HFF-Myc (cell line): ENCODE measurements at regions not wholly inside any gene's neighbourhood (a gene's known extent, or its start where the extent isn't known, plus 50 kb on each side); places are given as distances from the start of the nearest gene placed in this dataset.

Experiments used
- DNase-seq: peaks from one replicate; pipeline ENCODE4 v3.0.0-alpha.2; 2011; ENCODE audit warnings: low read depth; ENCODE audit errors: extremely low read depth
- H3K4me3 ChIP-seq: replicated peaks from 2 replicates; pipeline ENCODE4 v1.5.1; 2011; ENCODE audit warnings: low read depth, mild to moderate bottlenecking, control low read depth, low read length
- TF ChIP-seq, protein P1 (sequence below): IDR thresholded peaks from 2 replicates; pipeline ENCODE4 v1.5.1; 2012; ENCODE audit warnings: mild to moderate bottlenecking, low read depth, low read length, control low read depth; ENCODE audit errors: missing control alignments

DNA sequence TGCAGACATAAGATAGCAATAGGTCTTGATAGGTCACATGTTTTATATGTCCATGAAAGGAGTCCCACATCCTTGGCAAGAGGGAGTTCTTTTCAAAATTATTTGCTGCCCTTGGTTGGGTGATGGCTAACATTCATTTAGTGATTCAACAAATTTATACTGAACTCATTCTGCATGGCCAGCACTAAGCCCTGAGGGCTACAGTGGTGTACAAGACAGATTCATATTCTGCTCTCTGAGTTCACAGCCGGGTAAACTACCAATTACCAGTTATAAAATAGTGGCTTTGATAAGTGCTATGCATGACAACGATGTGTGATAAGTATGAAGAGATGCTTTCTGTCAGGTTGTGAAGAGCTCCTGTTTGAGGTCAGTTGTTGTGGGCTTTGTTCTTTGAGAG is 340.0 kb downstream of the GABRG2 start:
- no peak overlapping the region for H3K4me3 ChIP-seq
- no peak for DNase-seq
- TF ChIP-seq, protein P1, sequence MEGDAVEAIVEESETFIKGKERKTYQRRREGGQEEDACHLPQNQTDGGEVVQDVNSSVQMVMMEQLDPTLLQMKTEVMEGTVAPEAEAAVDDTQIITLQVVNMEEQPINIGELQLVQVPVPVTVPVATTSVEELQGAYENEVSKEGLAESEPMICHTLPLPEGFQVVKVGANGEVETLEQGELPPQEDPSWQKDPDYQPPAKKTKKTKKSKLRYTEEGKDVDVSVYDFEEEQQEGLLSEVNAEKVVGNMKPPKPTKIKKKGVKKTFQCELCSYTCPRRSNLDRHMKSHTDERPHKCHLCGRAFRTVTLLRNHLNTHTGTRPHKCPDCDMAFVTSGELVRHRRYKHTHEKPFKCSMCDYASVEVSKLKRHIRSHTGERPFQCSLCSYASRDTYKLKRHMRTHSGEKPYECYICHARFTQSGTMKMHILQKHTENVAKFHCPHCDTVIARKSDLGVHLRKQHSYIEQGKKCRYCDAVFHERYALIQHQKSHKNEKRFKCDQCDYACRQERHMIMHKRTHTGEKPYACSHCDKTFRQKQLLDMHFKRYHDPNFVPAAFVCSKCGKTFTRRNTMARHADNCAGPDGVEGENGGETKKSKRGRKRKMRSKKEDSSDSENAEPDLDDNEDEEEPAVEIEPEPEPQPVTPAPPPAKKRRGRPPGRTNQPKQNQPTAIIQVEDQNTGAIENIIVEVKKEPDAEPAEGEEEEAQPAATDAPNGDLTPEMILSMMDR = no peak

DNA sequence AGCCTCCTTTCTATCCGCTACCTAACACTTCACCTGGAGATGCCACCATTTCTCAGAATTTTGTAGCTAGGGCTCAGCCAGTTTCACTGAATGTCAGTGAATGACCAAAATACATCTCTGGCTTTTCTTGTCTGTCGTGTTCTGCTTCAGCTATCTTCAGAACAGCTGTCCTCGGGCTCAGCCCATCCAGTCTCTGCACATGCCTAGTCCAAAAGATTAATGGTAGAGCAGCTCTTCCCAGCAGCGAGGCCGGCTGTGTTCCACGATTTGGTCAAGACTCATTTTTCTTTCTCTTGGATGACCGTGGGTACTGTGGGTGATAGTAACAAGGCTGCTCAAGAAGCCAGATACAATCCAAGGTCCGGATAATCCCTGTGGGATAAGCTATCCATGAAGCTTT is 342.8 kb downstream of the GABRG2 start:
- no peak for DNase-seq
- TF ChIP-seq, protein P1 = no peak
- H3K4me3 ChIP-seq = no peak overlapping the region

GRCh38 chr5:162429142-162429541 is 361.6 kb downstream of the GABRG2 start:
- DNase-seq = no peak
- no peak overlapping the region for H3K4me3 ChIP-seq
- TF ChIP-seq, protein P1 = no peak

GRCh38 chr5:162434281-162434680 is 366.7 kb downstream of the GABRG2 start:
- TF ChIP-seq, protein P1 = no peak
- no peak for DNase-seq
- H3K4me3 ChIP-seq = no peak overlapping the region

GRCh38 chr5:162436055-162436454 is 368.5 kb downstream of the GABRG2 start:
- TF ChIP-seq, protein P1 = no peak
- H3K4me3 ChIP-seq = no peak overlapping the region
- no peak for DNase-seq

GRCh38 chr5:162444129-162444762 is 376.7 kb downstream of the GABRG2 start:
- TF ChIP-seq, protein P1 = no peak
- DNase-seq = no peak
- no peak overlapping the region for H3K4me3 ChIP-seq

DNA sequence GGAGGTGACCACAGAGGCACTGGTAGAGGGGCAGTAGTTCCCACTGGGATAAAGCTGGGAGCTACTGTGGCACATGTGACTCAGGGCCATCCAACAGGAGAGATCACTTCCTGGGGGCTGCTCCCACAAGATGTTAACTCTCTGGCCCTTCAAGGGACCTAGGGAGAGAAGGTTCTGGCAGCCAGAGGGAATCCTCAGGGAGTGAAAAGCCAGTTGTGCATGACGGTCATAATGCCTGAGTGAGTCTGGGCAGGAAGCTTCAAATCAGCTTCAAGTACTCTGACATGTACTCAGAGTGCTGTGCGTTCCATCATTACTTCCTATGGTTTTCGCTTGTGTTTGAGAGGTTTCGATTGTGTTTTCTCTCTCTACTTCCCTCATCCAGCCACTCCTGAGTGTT is 388.5 kb downstream of the GABRG2 start:
- no peak for DNase-seq
- TF ChIP-seq, protein P1 = no peak
- H3K4me3 ChIP-seq = no peak overlapping the region
